Keratinocyte (primary cell): ENCODE measurements at regions not wholly inside any gene's neighbourhood (a gene's known extent, or its start where the extent isn't known, plus 50 kb on each side); places are given as distances from the start of the nearest gene placed in this dataset.

Source experiments
- DNase-seq: peaks from one replicate; pipeline ENCODE4 v3.0.0-alpha.2; 2011; ENCODE audit warnings: low read depth, missing footprints, low spot score
- FAIRE-seq: peaks from 2 replicates; lab custom pipeline; 2011; peaks lifted over from hg19 to GRCh38; lab: Jason Lieb, UNC
- H2AFZ ChIP-seq: 2 replicates; pipeline ENCODE4 v1.6.0; 2012; ENCODE audit warnings: low read length, control low read depth, inconsistent platforms; ENCODE audit not compliant: control insufficient read depth
- H3K27ac ChIP-seq: 2 replicates; pipeline ENCODE4 v1.5.1; 2011; ENCODE audit warnings: low read length; ENCODE audit not compliant: control insufficient read depth, insufficient read depth
- H3K27me3 ChIP-seq: 3 replicates; pipeline ENCODE4 v1.6.0; 2011; ENCODE audit warnings: low read length; ENCODE audit not compliant: control insufficient read depth, insufficient read depth; ENCODE audit errors: extremely low read depth
- H3K36me3 ChIP-seq, 2 experiments: 2 replicates in 1 of 2; 3 replicates in 1 of 2; pipeline ENCODE4 v1.5.1; 2011; ENCODE audit warnings: low read length in 2 of 2, mild to moderate bottlenecking in 1 of 2; ENCODE audit not compliant: control insufficient read depth in 2 of 2, insufficient read depth in 2 of 2; ENCODE audit errors: extremely low read depth in 1 of 2
- H3K4me1 ChIP-seq: 3 replicates; pipeline ENCODE4 v1.5.1; 2011; ENCODE audit warnings: low read length; ENCODE audit not compliant: control insufficient read depth, insufficient read depth; ENCODE audit errors: extremely low read depth
- H3K4me2 ChIP-seq: 3 replicates; pipeline ENCODE4 v1.6.0; 2011; ENCODE audit warnings: low read depth, low read length; ENCODE audit not compliant: control insufficient read depth, insufficient read depth; ENCODE audit errors: extremely low read depth
- H3K4me3 ChIP-seq, 3 experiments: fragments of 200-600 bp in 1 of 3; sonication (generic) in 1 of 3; 2 replicates in 2 of 3; 3 replicates in 1 of 3; pipeline ENCODE4 v1.5.1; 2011 to 2016; ENCODE audit warnings: low read length in 3 of 3, mild to moderate bottlenecking in 3 of 3, control low read depth in 2 of 3, inconsistent platforms in 1 of 3, low read depth in 1 of 3, mixed read lengths in 1 of 3, mixed run types in 1 of 3, moderate library complexity in 1 of 3; ENCODE audit not compliant: control insufficient read depth in 2 of 3, insufficient read depth in 2 of 3; ENCODE audit errors: extremely low read depth in 1 of 3
- H3K79me2 ChIP-seq: 2 replicates; pipeline ENCODE4 v1.6.0; 2012; ENCODE audit warnings: low read length; ENCODE audit not compliant: control insufficient read depth, insufficient read depth
- H3K9ac ChIP-seq: 3 replicates; pipeline ENCODE4 v1.6.0; 2011; ENCODE audit warnings: low read length; ENCODE audit not compliant: control insufficient read depth, insufficient read depth; ENCODE audit errors: extremely low read depth
- H3K9me1 ChIP-seq: 3 replicates; pipeline ENCODE4 v1.6.0; 2011; ENCODE audit warnings: low read length; ENCODE audit not compliant: control insufficient read depth, insufficient read depth; ENCODE audit errors: extremely low read depth
- H3K9me3 ChIP-seq: 2 replicates; pipeline ENCODE4 v1.5.1; 2012; ENCODE audit warnings: low read depth, low read length; ENCODE audit not compliant: control insufficient read depth
- H4K20me1 ChIP-seq: 3 replicates; pipeline ENCODE4 v1.6.0; 2011; ENCODE audit warnings: low read length; ENCODE audit not compliant: control insufficient read depth, insufficient read depth; ENCODE audit errors: extremely low read depth
- EZH2 ChIP-seq: IDR thresholded peaks from one replicate; pipeline ENCODE4 v1.6.1; 2012; ENCODE audit warnings: inconsistent platforms, mild to moderate bottlenecking, low read length, moderate library complexity
- dilution Hi-C: fragments of 300-500 bp; cut with MboI; formaldehyde crosslinking; loops from one replicate; pipeline ENCODE4 v1.7.0; 2020; ENCODE audit warnings: low sequenced_read_pairs; ENCODE audit not compliant: extremely low pct_ligation_motif_present
- TF ChIP-seq, protein P1 (sequence below), 3 experiments: IDR thresholded peaks in 1 of 3; conservative IDR thresholded peaks in 1 of 3; optimal IDR thresholded peaks in 1 of 3; 2 replicates in 2 of 3; 3 replicates in 1 of 3; pipeline versions ENCODE3 to v1.5.1; 2011; ENCODE audit warnings: low read length in 3 of 3, mild to moderate bottlenecking in 3 of 3, moderate library complexity in 2 of 3, control low read depth in 1 of 3, inconsistent platforms in 1 of 3; ENCODE audit not compliant: insufficient read depth in 2 of 3; ENCODE audit errors: extremely low read depth in 1 of 3

DNA sequence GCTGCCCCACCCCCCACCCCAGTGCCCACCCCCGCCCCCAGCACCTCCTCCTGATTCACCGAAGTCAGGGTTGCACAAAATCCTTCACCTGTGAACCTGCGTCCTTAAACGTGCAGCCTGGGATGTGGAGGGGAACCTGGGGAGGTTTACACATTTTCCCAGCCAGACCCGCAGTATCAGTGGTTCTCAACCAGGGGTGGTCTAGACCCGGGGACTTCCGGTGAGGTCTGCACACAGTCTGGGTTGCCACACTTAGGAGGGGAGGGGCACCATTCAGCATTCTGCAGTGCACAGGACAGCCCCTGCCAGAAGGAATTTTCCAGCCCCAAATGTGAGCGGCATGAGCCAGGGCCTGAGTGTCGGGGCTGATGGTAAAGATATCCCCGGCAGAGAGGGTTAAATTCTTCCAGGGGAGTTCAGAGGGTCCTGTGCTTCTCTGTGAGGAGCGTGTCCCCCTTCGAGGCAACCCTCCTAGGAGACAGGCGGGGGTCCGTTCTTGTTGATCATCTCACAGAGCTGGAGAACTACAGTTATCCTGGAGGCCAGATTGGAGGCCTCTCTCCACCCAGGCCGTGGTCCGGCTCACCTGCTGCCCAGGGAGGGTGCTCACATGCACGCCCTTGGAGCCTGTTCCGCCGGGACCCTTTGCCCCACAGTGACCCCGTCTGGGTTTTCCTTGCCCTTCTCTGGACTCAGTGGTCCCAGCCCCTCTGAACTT lies 113.6 kb downstream of the SIK1 start:
- Histone ChIP-seq H3K9me3 (no peaks in the 10 kb centered on the region), H3K9me1 (no peaks in the 10 kb centered on the region), H4K20me1 (no peaks in the 10 kb centered on the region), H3K4me3 (no peak overlapping the region), H3K27ac (no peak overlapping the region), H3K79me2 (no peaks in the 10 kb centered on the region), H3K27me3 (no peaks in the 10 kb centered on the region), H3K9ac (no peak overlapping the region), H3K36me3 (no peaks in the 10 kb centered on the region), H3K4me2 (no peak overlapping the region), H3K4me1 (peaks cover 17% of the 10 kb centered on the region), H2AFZ (no peak overlapping the region)
- FAIRE-seq (no peak), DNase-seq (no peak)
- TF ChIP-seq EZH2, result no peak
- TF ChIP-seq, protein P1, sequence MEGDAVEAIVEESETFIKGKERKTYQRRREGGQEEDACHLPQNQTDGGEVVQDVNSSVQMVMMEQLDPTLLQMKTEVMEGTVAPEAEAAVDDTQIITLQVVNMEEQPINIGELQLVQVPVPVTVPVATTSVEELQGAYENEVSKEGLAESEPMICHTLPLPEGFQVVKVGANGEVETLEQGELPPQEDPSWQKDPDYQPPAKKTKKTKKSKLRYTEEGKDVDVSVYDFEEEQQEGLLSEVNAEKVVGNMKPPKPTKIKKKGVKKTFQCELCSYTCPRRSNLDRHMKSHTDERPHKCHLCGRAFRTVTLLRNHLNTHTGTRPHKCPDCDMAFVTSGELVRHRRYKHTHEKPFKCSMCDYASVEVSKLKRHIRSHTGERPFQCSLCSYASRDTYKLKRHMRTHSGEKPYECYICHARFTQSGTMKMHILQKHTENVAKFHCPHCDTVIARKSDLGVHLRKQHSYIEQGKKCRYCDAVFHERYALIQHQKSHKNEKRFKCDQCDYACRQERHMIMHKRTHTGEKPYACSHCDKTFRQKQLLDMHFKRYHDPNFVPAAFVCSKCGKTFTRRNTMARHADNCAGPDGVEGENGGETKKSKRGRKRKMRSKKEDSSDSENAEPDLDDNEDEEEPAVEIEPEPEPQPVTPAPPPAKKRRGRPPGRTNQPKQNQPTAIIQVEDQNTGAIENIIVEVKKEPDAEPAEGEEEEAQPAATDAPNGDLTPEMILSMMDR (optimal IDR thresholded peaks at IDR 0.05 in 1 of 3, IDR thresholded peaks at IDR 0.05 in 1 of 3, conservative IDR thresholded peaks at IDR 0.05 in 1 of 3; ENCODE audit: extremely low read depth in 1 of 3, insufficient read depth in 2 of 3, low read length in 3 of 3), result no peak
- dilution Hi-C loops, result no loop called here

DNA sequence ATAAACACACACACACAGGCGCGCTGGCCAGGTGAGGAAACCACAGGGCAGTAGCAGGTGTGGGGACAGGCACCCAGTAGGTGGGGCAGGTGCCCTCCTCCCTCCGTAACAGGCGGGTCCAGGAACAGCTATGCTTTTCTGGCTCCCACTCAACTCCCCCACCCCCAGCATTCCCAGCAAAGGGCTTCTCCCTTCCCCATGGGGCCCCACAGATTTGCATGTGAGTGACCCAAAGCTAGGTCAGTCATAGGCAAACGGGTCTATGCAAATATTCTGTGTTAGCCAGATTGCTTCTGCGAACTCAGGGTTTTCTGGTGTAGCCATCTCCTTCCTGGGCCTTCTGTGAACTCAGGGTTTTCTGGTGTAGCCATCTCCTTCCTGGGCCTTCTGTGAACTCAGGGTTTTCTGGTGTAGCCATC lies 114.2 kb downstream of the SIK1 start:
- no peak overlapping the region for H3K27ac ChIP-seq
- H3K9ac ChIP-seq, result no peak overlapping the region
- no peak for FAIRE-seq

More for the DNA sequence above, 114.2 kb downstream of the SIK1 start:
- dilution Hi-C loops, result no loop called here
- no peaks in the 10 kb centered on the region for H3K9me1 ChIP-seq
- TF ChIP-seq, protein P1 (optimal IDR thresholded peaks at IDR 0.05 in 1 of 3, IDR thresholded peaks at IDR 0.05 in 1 of 3, conservative IDR thresholded peaks at IDR 0.05 in 1 of 3; ENCODE audit: extremely low read depth in 1 of 3, insufficient read depth in 2 of 3, low read length in 3 of 3), result no peak
- no peak for TF ChIP-seq EZH2
- no peaks in the 10 kb centered on the region for H3K27me3 ChIP-seq
- no peak overlapping the region for H2AFZ ChIP-seq
- no peak overlapping the region for H3K4me3 ChIP-seq
- H3K36me3 ChIP-seq, result no peaks in the 10 kb centered on the region
- H4K20me1 ChIP-seq, result no peaks in the 10 kb centered on the region
- peaks cover 17% of the 10 kb centered on the region for H3K4me1 ChIP-seq
- no peak overlapping the region for H3K4me2 ChIP-seq
- H3K9me3 ChIP-seq, result no peaks in the 10 kb centered on the region
- no peaks in the 10 kb centered on the region for H3K79me2 ChIP-seq
- no peak for DNase-seq
